Endodermal cell (in vitro differentiated cells): ENCODE measurements at regions not wholly inside any gene's neighbourhood (a gene's known extent, or its start where the extent isn't known, plus 50 kb on each side); places are given as distances from the start of the nearest gene placed in this dataset.

Experiments
- DNase-seq: peaks from one replicate; pipeline ENCODE4 v3.0.0-alpha.2; 2017
- H3K27ac ChIP-seq: 2 replicates; pipeline ENCODE4 v1.5.1; 2013; ENCODE audit warnings: mild to moderate bottlenecking, low read depth, low read length, moderate library complexity
- H3K27me3 ChIP-seq: 2 replicates; pipeline ENCODE4 v1.6.1; 2013; ENCODE audit warnings: mild to moderate bottlenecking, low read length, moderate library complexity; ENCODE audit not compliant: insufficient read depth, control insufficient read depth, poor library complexity, severe bottlenecking
- H3K36me3 ChIP-seq: 2 replicates; pipeline ENCODE4 v1.7.0; 2013; ENCODE audit warnings: mild to moderate bottlenecking, low read length, moderate library complexity; ENCODE audit not compliant: control insufficient read depth, insufficient read depth
- H3K4me1 ChIP-seq: one replicate; pipeline ENCODE4 v1.7.0; 2013; ENCODE audit warnings: low read length; ENCODE audit not compliant: control insufficient read depth, insufficient read depth
- H3K4me3 ChIP-seq: 2 replicates; pipeline ENCODE4 v1.5.1; 2013; ENCODE audit warnings: mild to moderate bottlenecking, low read length, moderate library complexity
- H3K9ac ChIP-seq: 2 replicates; pipeline ENCODE4 v1.6.1; 2013; ENCODE audit warnings: mild to moderate bottlenecking, low read length, moderate library complexity; ENCODE audit not compliant: poor library complexity, severe bottlenecking; ENCODE audit errors: extremely low read depth
- H3K9me3 ChIP-seq: 2 replicates; pipeline ENCODE4 v1.6.1; 2013; ENCODE audit warnings: mild to moderate bottlenecking, low read length, moderate library complexity; ENCODE audit not compliant: control insufficient read depth
- H3K27ac Mint-ChIP-seq: 2 replicates; pipeline ENCODE4 v1.8.0; 2020; ENCODE audit warnings: mixed read lengths
- H3K27me3 Mint-ChIP-seq: 2 replicates; pipeline ENCODE4 v1.8.0; 2021; ENCODE audit warnings: mild to moderate bottlenecking, mixed read lengths; ENCODE audit not compliant: insufficient read depth
- H3K36me3 Mint-ChIP-seq: 2 replicates; pipeline ENCODE4 v1.8.0; 2020; ENCODE audit warnings: low read depth, mixed read lengths
- H3K4me1 Mint-ChIP-seq: 2 replicates; pipeline ENCODE4 v1.8.0; 2020; ENCODE audit warnings: mixed read lengths
- H3K4me3 Mint-ChIP-seq: 2 replicates; pipeline ENCODE4 v1.8.0; 2020; ENCODE audit warnings: mild to moderate bottlenecking, moderate library complexity, mixed read lengths
- H3K9me3 Mint-ChIP-seq: 2 replicates; pipeline ENCODE4 v1.8.0; 2020; ENCODE audit warnings: mild to moderate bottlenecking, mixed read lengths
- WGBS, 2 experiments: methylation state at CpG; one replicate each; pipeline versions ENCODE4 v1.1.5 to v1.1.7; 2013; ENCODE audit warnings: missing lambda C conversion rate in 2 of 2, mixed read lengths in 1 of 2; ENCODE audit not compliant: insufficient coverage in 1 of 2, insufficient read length in 1 of 2; 5-methylcytosine and 5-hydroxymethylcytosine counted together
- TF ChIP-seq, protein P1 (sequence below): fragments of 200-600 bp; sonication (generic); conservative IDR thresholded peaks from 2 replicates; pipeline ENCODE4 v1.5.0; 2021; ENCODE audit warnings: antibody characterized with exemption, mild to moderate bottlenecking

DNA sequence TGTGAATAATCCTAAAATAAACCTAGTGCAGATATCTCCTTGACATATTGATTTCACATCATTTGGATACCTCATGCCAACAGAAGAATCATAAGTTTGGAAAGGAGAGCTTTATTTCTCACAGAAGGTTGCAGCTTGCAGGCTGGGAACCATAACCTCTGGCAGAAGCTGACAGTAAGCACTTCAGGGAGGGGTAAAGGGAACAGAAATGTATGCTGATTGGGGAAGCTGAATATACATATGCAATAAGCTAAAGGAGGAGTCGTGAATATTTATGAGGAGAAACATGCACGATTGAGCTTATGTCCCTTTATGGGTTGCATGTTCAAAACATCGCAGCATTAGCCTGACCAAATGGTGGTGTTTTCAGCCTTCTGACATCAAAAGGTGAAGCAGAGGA lies 814.5 kb downstream of the TBC1D22A start:
- no peaks in the 10 kb centered on the region for H3K27me3 Mint-ChIP-seq

DNA sequence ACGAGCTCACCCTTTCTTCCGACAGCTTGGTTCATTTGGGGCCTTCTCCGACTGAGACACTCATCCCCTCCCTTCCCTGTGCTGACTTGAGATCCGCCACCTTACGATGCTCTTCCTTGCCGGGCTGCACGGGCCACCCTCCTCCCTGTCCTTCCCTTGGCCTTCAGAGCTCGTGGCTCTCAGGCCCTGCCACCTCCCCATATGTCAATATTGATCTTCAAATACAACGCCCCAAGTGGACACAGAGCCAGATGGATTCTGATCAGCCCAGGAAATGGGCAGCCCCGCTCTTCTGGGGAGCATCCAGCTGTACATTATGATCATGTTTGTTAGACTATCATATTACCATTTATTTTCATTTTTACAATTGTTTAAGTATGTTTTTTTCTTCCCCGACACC lies 812.8 kb downstream of the TBC1D22A start:
- H3K27me3 Mint-ChIP-seq: no peaks in the 10 kb centered on the region
- Histone ChIP-seq H3K4me1 (no peaks in the 10 kb centered on the region), H3K36me3 (no peaks in the 10 kb centered on the region), H3K27ac (no peak overlapping the region), H3K9me3 (peaks cover 65% of the 10 kb centered on the region), H3K4me3 (no peak overlapping the region), H3K27me3 (no peaks in the 10 kb centered on the region), H3K9ac (no peak overlapping the region)
- H3K27ac Mint-ChIP-seq: no peak overlapping the region
- WGBS, 2 experiments: 79 to 92% methylated on average over 5 to 11 of the region's 11 CpGs
- peaks cover 95% of the 10 kb centered on the region for H3K9me3 Mint-ChIP-seq
- no peak for DNase-seq
- H3K4me1 Mint-ChIP-seq: no peaks in the 10 kb centered on the region
- H3K36me3 Mint-ChIP-seq: no peaks in the 10 kb centered on the region
- TF ChIP-seq, protein P1, sequence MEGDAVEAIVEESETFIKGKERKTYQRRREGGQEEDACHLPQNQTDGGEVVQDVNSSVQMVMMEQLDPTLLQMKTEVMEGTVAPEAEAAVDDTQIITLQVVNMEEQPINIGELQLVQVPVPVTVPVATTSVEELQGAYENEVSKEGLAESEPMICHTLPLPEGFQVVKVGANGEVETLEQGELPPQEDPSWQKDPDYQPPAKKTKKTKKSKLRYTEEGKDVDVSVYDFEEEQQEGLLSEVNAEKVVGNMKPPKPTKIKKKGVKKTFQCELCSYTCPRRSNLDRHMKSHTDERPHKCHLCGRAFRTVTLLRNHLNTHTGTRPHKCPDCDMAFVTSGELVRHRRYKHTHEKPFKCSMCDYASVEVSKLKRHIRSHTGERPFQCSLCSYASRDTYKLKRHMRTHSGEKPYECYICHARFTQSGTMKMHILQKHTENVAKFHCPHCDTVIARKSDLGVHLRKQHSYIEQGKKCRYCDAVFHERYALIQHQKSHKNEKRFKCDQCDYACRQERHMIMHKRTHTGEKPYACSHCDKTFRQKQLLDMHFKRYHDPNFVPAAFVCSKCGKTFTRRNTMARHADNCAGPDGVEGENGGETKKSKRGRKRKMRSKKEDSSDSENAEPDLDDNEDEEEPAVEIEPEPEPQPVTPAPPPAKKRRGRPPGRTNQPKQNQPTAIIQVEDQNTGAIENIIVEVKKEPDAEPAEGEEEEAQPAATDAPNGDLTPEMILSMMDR: no peak
- H3K4me3 Mint-ChIP-seq: no peak overlapping the region

More for the DNA sequence above, 814.5 kb downstream of the TBC1D22A start:
- Mint-ChIP-seq H3K36me3 (no peaks in the 10 kb centered on the region), H3K4me3 (no peak overlapping the region), H3K27ac (no peak overlapping the region), H3K4me1 (no peaks in the 10 kb centered on the region), H3K9me3 (peaks cover 92% of the 10 kb centered on the region)
- Histone ChIP-seq H3K36me3 (no peaks in the 10 kb centered on the region), H3K27me3 (no peaks in the 10 kb centered on the region), H3K27ac (no peak overlapping the region), H3K4me1 (no peaks in the 10 kb centered on the region), H3K9me3 (peaks cover 78% of the 10 kb centered on the region), H3K9ac (no peak overlapping the region), H3K4me3 (no peak overlapping the region)
- 86 to 87% methylated on average over 3 of the region's 3 CpGs for WGBS, 2 experiments
- no peak for DNase-seq
- TF ChIP-seq, protein P1: no peak

DNA sequence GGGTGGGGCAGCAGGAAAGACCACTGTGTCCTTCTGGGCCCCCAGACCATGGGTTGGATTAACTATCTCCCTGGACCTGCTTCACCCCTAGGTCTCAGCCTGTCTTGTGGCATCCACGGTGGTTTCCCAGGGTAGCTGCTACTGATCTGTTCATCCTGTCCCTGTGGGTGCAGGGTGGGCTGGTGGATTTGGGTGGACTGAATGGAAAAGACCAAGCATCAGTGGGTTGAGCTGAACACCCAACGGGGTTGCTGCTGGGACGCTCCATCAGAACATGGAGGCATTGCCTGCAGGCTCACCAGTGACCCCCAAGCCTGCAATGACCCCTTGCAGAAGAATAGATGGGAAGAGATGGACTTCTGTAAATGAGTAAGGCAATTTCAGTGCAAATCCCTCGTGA lies 812.1 kb downstream of the TBC1D22A start:
- no peak overlapping the region for H3K4me3 Mint-ChIP-seq
- peaks cover 57% of the 10 kb centered on the region for H3K9me3 ChIP-seq
- no peaks in the 10 kb centered on the region for H3K4me1 Mint-ChIP-seq
- no peak for DNase-seq
- 84 to 100% methylated on average over 1 to 4 of the region's 4 CpGs for WGBS, 2 experiments
- H3K36me3 Mint-ChIP-seq: no peaks in the 10 kb centered on the region
- H3K4me1 ChIP-seq: no peaks in the 10 kb centered on the region
- no peaks in the 10 kb centered on the region for H3K27me3 ChIP-seq
- H3K4me3 ChIP-seq: no peak overlapping the region
- no peak overlapping the region for H3K27ac ChIP-seq
- peaks cover 95% of the 10 kb centered on the region for H3K9me3 Mint-ChIP-seq
- H3K27ac Mint-ChIP-seq: no peak overlapping the region
- no peaks in the 10 kb centered on the region for H3K27me3 Mint-ChIP-seq
- TF ChIP-seq, protein P1: no peak
- H3K36me3 ChIP-seq: no peaks in the 10 kb centered on the region
- H3K9ac ChIP-seq: no peak overlapping the region
